Tongue (tissue), 2 donors: ENCODE measurements at regions not wholly inside any gene's neighbourhood (a gene's known extent, or its start where the extent isn't known, plus 50 kb on each side); places are given as distances from the start of the nearest gene placed in this dataset. TPM values are rescaled to one million over a fixed set of nuclear protein-coding genes. Genes with fewer than 3 reads are reported as not detected.

Source experiments
- DNase-seq: peaks from one replicate; pipeline ENCODE4 v3.0.0-alpha.2; 2015
- small RNA-seq: library from RNA; depleted of rRNA; stranded (forward); fragments of <200 nt; gene quantifications from one replicate; pipeline ENCODE3, GENCODE V24; 2014; ENCODE audit warnings: low replicate concordance

DNA sequence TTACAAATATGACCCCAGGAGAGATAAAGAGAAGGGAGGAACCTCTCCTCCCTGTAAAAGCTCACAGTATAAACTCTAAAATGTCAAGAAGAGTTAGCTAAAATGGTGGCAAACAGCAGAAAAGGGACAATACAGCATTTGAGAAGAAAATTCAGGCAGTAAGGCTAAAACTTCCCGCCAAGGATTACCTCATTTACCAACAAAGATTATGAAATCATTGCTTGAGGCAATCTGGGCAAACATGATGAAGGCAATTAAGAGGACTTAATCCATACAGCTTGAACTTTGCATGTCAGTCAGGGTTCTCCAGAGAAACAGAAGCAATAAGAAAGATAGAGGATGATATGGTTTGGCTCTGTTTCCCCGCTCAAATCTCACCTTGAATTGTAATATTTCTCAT is 81.4 kb downstream of the CMPK2 start:
- no peak for DNase-seq

DNA sequence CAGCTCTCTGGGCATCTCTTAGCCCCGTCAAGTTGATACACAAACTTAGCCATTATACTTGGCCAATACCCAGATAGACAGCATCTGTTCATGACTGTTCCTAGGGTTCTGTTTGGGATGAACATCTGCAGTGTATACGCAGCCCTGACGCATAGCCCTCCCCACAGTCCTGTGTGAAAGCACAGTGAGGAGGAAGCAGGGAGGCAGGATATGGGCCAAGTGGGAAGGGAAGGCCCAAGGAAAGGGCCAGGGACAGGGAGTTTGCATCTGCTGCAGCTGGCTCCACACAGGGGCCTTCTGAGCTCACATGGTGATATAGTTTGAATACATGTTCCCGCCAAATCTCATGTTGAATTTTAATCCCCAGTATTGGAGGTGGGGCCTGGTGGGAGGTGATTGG is 80.2 kb downstream of the CMPK2 start:
- DNase-seq: peak; percentile 26

GRCh38 chr2:6787376-6787775 is 78.3 kb downstream of the CMPK2 start:
- no peak for DNase-seq

DNA sequence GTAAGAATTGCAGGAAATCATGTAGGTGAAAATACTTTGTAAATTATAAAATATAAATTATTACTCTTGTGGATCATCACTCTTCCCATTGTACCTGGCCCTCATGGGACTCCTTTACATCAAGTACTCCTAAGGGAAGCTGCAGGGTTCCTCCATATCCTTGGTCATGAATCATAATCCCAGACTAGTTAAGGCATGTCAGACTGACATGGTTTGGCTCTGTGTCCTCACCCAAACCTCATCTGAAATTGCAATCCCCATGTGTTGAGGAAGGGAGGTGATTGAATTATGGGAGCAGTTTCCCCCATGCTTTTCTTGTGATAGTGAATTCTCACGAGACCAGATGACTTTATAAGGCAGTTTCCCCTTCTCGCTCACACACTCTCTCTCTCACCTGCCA is 77.1 kb downstream of the CMPK2 start:
- no peak for DNase-seq

GRCh38 chr2:6789559-6790138 is 76.1 kb downstream of the CMPK2 start:
- no peak for DNase-seq

- DNase-seq: no peak
Observed at GRCh38 chr2:6791682-6792081, 74.0 kb downstream of the CMPK2 start.

GRCh38 chr2:6792883-6793282 is 72.8 kb downstream of the CMPK2 start:
- DNase-seq: no peak

- DNase-seq: no peak
Observed at GRCh38 chr2:6793371-6793770, 72.3 kb downstream of the CMPK2 start.

DNA sequence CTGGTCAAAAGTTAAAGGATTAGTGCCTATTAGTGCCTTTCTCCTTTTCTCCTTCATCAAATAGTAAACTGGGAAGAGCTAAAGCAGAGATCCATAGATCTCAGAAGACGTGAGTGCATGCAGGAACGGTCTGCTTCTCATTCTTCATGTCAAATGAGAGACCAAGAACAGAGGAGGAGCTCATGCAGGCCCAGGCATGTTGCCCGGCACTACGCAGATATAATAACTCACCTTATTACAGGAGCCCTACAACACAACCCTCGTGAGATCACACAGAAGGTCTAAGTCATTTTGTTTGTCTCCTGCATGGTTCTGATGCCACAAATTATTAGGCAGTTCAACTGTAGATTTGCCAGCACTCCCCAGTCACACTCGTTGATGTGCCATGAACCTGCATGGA is 71.8 kb downstream of the CMPK2 start:
- DNase-seq: no peak

DNA sequence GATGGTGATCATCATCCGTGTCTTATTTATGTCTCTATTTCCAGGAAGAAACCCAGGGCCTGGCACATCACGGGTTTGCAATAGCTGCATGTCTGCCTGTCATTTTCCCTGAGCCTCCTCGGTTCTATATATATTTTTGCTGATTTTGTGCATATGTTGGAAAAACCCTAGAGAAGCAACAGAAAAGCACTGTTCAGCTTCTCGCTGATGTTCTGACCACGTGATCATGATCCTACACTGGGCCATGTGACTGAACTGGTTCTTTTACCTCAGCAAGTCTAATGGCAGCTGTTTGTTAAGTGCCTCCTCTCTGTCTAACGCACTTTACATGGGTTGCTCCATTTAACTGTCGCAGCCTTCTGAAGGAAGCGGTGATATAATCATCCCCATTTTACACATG is 71.3 kb downstream of the CMPK2 start:
- DNase-seq: no peak

Small RNA genes lying in the stretch of these regions (small RNA-seq; reads per million reads assigned to genes)
- gene MIR7158: not detected
